Activated B cell treated with CpG ODN at 0.5 μM for 24 hours (primary cell): ENCODE measurements at regions not wholly inside any gene's neighbourhood (a gene's known extent, or its start where the extent isn't known, plus 50 kb on each side); places are given as distances from the start of the nearest gene placed in this dataset.

Experiments used
- ATAC-seq: fragments of 200-7000 bp; cut with Tn5 transposase; one replicate; pipeline ENCODE4 v1.10.0; 2021; ENCODE audit warnings: low read depth, mild to moderate bottlenecking, moderate library complexity
- CTCF ChIA-PET: fragments of 350-600 bp; sonication (Branson Sonifier 250); formaldehyde crosslinking; loops from one replicate; lab custom pipeline; 2021; ENCODE audit warnings: antibody characterized with exemption; lab: Charles Lee
- POLR2A ChIA-PET: fragments of 350-600 bp; sonication (Branson Sonifier 250); formaldehyde crosslinking; loops from one replicate; lab custom pipeline; 2021; ENCODE audit warnings: antibody characterized with exemption; lab: Charles Lee
- DNase-seq: peaks from one replicate; pipeline ENCODE4 v3.0.0; 2022
- H3K27ac Mint-ChIP-seq: one replicate; pipeline ENCODE4 v1.8.0; 2020; ENCODE audit warnings: mixed read lengths
- H3K27me3 Mint-ChIP-seq: one replicate; pipeline ENCODE4 v1.8.0; 2021; ENCODE audit warnings: mixed read lengths
- H3K36me3 Mint-ChIP-seq: one replicate; pipeline ENCODE4 v1.8.0; 2021; ENCODE audit warnings: low read depth, mixed read lengths
- H3K4me1 Mint-ChIP-seq: one replicate; pipeline ENCODE4 v1.8.0; 2021; ENCODE audit warnings: mixed read lengths
- H3K4me3 Mint-ChIP-seq: one replicate; pipeline ENCODE4 v1.8.0; 2020; ENCODE audit warnings: mild to moderate bottlenecking, mixed read lengths
- H3K9me3 Mint-ChIP-seq: one replicate; pipeline ENCODE4 v1.8.0; 2020; ENCODE audit warnings: mixed read lengths
- CTCF ChIP-seq: fragments of 200-600 bp; IDR thresholded peaks from one replicate; pipeline ENCODE4 v1.8.0; 2022; ENCODE audit warnings: antibody characterized with exemption, mild to moderate bottlenecking
- intact Hi-C: fragments of 100-400 bp; cut with micrococcal nuclease; formaldehyde crosslinking; loops from one replicate; pipeline ENCODE4 v1.15.1; 2024

- DNase-seq: no peak
- CTCF ChIA-PET: no interaction called here
Observed at GRCh38 chr10:133009218-133009950, 67.0 kb upstream of the CFAP46 start.

GRCh38 chr10:133008736-133009135, 66.4 kb upstream of the CFAP46 start:
- ChIA-PET POLR2A (no interaction called here), CTCF (no interaction called here)
- ATAC-seq (no peak), DNase-seq (no peak)
- no peak for TF ChIP-seq CTCF
- Mint-ChIP-seq H3K9me3 (no peaks in the 10 kb centered on the region), H3K27ac (no peak overlapping the region), H3K4me1 (no peaks in the 10 kb centered on the region), H3K36me3 (no peaks in the 10 kb centered on the region), H3K27me3 (no peaks in the 10 kb centered on the region), H3K4me3 (no peak overlapping the region)
- intact Hi-C loops: no loop called here

More at GRCh38 chr10:133009218-133009950, 67.0 kb upstream of the CFAP46 start:
- Mint-ChIP-seq H3K4me3 (no peak overlapping the region), H3K27me3 (no peaks in the 10 kb centered on the region), H3K4me1 (no peaks in the 10 kb centered on the region), H3K27ac (no peak overlapping the region), H3K36me3 (no peaks in the 10 kb centered on the region), H3K9me3 (no peaks in the 10 kb centered on the region)
- no peak for ATAC-seq
- TF ChIP-seq CTCF: no peak
- POLR2A ChIA-PET: no interaction called here
- intact Hi-C loops: no loop called here

GRCh38 chr10:133008196-133008595, 65.8 kb upstream of the CFAP46 start:
- intact Hi-C loops: no loop called here
- ChIA-PET POLR2A (no interaction called here), CTCF (no interaction called here)
- no peak for ATAC-seq
- Mint-ChIP-seq H3K27ac (no peak overlapping the region), H3K4me3 (no peak overlapping the region), H3K27me3 (no peaks in the 10 kb centered on the region), H3K4me1 (no peaks in the 10 kb centered on the region), H3K9me3 (no peaks in the 10 kb centered on the region), H3K36me3 (no peaks in the 10 kb centered on the region)
- DNase-seq: no peak
- TF ChIP-seq CTCF: no peak

GRCh38 chr10:133007360-133007858, 65.0 kb upstream of the CFAP46 start:
- no peak for DNase-seq
- Mint-ChIP-seq H3K27ac (no peak overlapping the region), H3K9me3 (no peaks in the 10 kb centered on the region), H3K27me3 (no peaks in the 10 kb centered on the region), H3K4me1 (no peaks in the 10 kb centered on the region), H3K4me3 (no peak overlapping the region), H3K36me3 (no peaks in the 10 kb centered on the region)
- ChIA-PET CTCF (no interaction called here), POLR2A (no interaction called here)
- TF ChIP-seq CTCF: no peak
- intact Hi-C loops: no loop called here
- no peak for ATAC-seq

- ChIA-PET POLR2A (no interaction called here), CTCF (no interaction called here)
- no peak for ATAC-seq
- Mint-ChIP-seq H3K4me1 (no peaks in the 10 kb centered on the region), H3K36me3 (no peaks in the 10 kb centered on the region), H3K4me3 (no peak overlapping the region), H3K9me3 (no peaks in the 10 kb centered on the region), H3K27me3 (no peaks in the 10 kb centered on the region), H3K27ac (no peak overlapping the region)
- intact Hi-C loops: no loop called here
- TF ChIP-seq CTCF: no peak
- no peak for DNase-seq
Observed at GRCh38 chr10:133006806-133007205, 64.4 kb upstream of the CFAP46 start.
